Fibroblast of skin of back (primary cell): ENCODE measurements at regions not wholly inside any gene's neighbourhood (a gene's known extent, or its start where the extent isn't known, plus 50 kb on each side); places are given as distances from the start of the nearest gene placed in this dataset.
"Not testable (repeated sequence)": the region's sequence is repeated elsewhere in the genome, so short reads cannot be mapped to it uniquely, and the experiment has no call there.

Experiments
- DNase-seq: peaks from one replicate; pipeline ENCODE4 v3.0.0-alpha.2; 2013

DNA sequence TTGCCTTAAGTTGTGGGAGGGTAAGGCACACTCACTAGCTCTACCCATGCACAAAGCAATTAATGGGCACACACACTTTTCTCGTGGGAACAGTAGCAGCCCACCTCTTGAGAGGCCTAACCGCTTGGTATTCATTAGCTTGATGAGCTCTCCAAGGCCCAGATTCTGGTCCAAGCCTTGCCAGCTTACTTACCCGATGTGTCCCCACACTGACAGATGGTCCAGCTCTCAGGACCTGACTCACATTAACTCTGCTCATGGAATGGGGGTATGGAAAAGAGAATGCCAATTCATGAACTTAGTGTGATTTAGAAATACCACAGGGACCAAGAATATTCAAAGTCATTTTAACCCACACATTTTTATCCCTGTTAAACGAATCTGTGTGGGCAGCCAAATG, 106.8 kb upstream of the CACHD1 start:
- no peak for DNase-seq

- no peak for DNase-seq
Observed at GRCh38 chr1:64363616-64364015, 106.3 kb upstream of the CACHD1 start.

- no peak for DNase-seq
Observed at GRCh38 chr1:64366821-64367220, 103.1 kb upstream of the CACHD1 start.

DNA sequence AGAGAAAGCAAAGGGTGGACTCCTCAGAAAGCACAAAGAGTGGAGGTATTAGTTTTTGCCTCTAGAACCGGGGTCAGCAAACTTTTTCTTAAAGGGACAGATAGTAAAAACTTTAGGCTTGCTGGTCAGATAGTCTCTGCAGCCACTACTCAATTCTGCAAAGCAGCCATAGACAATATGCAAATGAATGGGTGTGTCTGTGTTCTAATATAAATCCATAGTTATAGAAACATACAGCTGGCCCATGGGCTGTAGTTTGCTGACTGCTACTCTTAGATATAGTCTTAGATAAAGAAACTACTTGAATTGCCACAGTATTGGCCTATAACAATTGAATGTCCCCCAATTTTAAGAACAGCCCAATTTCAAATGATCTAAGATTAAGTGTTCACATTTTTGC, 101.6 kb upstream of the CACHD1 start:
- DNase-seq, result no peak

DNA sequence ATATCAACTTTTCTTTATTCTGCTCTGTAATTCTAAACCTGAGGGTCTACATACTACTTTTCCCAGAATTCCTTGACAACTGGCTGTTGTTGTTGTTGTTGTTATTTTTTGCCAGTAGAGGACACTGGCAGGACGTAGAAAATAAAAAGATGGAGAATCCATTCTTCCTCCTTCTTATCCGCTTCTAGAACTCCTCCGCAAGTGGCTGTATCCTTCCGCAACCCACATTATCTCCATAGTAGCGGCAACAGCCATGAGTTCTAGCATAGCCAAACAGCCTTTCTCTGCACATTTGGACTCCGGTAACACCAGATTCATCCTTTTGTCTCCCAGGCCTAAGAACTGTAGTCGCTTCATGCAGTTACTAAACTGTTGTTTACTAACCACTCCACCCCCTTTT, 91.1 kb upstream of the CACHD1 start:
- DNase-seq, result no peak

DNA sequence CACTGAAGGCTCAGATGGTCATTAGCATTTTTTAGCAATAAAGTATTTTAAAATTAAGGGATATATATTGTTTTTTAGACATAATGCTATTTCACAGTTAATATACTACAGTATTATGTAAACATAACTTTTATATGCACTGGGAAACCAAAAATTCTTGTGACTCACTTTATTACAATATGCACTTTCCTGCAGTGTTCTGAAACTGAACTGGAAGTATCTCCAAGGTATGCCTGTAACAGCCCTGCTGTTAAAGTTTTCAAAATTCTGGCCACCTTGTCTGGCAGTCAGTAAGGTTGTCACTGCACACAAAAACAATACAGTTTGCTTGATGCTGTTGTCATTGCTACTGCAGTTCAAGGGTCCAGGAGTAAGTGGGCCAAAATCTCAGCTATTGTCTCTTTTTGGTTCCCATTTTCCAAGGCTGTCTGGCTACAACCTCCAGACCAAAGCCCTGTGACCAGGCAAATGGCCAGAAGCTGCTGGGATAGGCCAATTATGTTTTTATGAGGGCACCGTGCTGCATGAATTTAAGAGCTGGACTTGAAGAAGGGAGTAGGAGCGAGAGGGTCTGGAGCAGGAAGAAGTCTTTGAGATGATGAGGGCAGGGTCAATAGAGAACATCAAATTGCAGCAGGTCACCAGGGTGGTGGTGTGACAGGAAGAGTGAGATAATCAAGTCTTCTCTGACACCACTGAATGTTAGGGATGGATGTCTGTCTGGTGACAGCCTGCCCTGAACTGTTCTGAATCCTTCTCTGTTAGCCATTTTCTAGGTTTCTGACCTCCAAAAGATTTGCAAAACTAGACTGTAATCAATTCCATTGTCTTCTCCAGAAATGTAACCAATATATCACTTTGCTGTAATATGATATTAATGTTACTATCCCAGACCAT, 82.3 kb upstream of the CACHD1 start:
- DNase-seq, result no peak

GRCh38 chr1:64388336-64388735, 81.6 kb upstream of the CACHD1 start:
- DNase-seq, result no peak

- no peak for DNase-seq
Observed at GRCh38 chr1:64392109-64392508, 77.8 kb upstream of the CACHD1 start.

- DNase-seq, result no peak
Observed at GRCh38 chr1:64393790-64394189, 76.1 kb upstream of the CACHD1 start.

DNA sequence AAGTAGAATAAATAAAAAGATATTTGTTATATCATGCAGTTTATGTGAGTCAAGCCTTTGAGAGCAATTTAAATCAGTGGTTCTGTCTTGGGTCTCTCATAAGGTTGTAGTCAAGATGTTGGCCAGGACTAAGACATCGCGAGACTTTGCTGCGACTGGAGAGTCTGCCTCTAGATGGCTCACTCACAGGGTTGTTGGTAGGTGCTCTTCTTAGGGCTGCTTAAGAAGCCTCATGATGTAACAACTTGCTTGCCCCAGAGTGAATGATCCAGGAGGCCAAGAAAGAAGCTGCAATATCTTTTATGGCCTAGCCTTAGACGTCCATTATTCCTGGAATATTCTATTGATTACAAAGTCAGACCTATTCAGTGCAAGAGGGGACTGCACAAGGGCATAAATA, 73.1 kb upstream of the CACHD1 start:
- no peak for DNase-seq

DNA sequence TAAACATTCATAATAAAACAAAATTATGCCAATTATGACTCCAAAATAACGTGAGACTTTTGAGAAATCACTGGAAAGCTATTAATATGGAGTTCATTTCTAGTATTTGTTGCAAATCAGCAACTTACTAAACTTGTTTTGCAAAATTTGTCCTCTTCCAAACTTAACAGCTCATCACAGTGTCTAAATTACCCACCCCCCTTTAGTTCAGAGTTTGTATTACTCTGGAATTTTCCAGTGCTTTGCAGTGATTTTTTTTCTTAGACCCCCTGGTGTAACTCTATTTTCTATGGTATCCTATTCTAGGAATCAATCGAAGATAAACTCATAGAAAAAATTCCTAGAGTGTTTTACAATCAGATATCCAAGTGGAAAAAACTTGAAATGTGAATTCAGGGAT, 72.4 kb upstream of the CACHD1 start:
- no peak for DNase-seq

DNA sequence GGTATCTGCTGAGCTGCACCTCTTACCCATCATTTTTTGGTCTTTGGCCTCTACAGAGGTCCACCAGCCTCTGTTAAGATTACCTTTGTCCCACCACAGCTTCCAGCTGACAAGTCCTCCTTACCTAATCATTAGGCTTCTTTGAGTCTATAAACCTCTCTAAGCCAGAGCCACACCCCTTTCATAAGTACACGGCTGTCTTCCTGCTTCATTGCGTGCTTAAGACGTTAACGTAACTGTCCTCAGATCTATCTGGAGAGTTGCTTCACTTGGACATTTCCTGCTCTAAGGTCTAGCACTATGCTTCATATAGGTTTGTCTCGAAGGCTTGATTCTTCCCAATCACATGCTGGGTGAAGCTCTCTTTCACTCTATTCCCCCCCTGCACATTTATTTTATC, 71.0 kb upstream of the CACHD1 start:
- DNase-seq, result no peak

DNA sequence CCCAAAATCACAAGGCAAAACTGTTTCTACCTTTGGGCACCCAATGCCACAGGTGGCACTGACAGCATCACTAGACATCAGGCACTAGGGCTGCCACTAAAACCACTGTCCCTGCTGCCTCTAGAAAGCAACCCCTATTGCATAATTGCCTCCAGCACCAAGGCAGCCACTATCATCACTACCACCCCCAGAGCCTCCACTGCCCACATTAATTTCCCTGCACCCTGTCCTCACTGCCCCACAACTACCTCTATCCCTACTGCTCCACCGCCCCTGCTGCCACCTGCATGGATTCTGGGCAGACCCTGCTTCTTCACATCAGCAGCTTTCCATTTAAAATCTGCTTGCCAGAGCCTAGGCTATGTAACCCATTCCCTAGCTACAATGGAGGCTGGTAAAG, 68.6 kb upstream of the CACHD1 start:
- no peak for DNase-seq

GRCh38 chr1:64403331-64403730, 66.6 kb upstream of the CACHD1 start:
- peak; percentile 30 for DNase-seq

DNA sequence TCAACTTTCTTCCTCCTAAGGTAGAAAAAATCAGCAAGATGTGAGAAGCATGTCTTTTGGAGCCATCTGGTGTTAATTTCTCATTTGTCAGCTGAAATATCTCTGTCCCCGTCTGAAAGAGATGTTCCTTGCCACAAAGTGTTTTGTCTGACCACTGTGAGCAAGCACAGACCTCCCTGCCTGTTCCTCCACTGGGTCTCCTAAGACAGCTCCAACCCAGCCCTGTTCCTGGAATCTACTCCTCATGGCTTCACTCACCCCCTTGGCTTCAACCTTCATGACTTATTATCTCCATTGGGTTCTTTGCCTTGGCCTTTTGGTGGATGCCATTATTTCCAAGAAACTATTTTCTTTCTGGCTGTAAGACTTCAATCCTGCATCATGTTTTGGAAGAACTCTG, 65.7 kb upstream of the CACHD1 start:
- no peak for DNase-seq

DNA sequence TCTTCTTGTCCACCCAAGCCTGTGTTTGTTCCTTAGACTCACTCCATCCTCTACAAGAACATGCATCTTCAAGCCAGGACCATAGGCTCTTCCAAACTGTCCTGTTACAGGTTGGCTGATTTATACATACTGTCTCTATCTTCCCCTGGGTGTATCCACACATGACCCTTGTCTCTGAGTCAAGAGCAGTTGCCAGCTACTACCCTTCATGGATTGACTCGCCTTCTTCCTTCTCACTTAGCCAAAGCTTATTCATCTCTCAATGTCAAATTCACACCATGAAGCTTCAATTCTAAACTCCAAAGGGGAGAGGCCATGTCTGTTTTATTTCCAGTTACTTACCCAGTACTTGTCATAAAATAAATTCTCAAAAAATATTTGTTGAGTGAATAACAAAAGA, 64.1 kb upstream of the CACHD1 start:
- DNase-seq, result no peak

DNA sequence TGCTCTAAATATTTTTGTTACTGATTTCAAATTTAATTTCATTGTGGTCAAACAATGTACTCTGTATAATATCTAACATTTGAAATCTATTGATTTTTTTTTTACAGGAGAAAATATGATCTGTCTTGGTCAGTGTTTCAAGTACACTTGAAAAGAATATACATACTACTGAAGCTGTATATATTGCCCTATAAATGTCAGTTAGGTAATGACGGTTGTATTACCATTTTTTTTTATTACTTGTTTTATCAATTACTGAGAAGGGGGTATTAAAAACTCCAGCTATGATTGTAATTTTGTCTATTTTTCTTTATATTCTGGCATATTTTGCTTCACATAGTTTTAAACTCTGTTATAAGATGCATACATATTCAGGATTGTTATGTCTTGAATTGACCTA, 59.7 kb upstream of the CACHD1 start:
- DNase-seq, result no peak

- not testable (repeated sequence) for DNase-seq
Observed at GRCh38 chr1:64414855-64415546, 54.9 kb upstream of the CACHD1 start.

DNA sequence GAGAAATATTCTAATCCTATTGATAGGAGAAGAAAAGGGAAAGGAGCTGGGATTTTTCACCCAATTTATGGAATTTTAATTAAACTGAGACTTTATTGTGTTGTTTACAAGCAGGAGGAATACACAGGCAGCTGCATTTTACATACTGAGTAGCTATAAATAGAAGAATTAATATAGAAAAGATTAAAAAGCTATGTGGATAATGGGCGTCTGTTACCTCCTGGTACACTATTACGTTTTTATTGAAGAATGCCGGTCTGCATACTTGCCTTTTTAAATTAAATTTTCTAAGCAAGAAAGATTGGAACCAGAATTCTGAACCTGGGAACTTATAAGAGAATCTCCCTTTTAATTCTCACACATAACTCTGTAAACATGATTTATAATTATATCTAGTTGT, 52.1 kb upstream of the CACHD1 start:
- DNase-seq, result no peak
